Prostate gland (tissue), 2 donors: ENCODE measurements at regions not wholly inside any gene's neighbourhood (a gene's known extent, or its start where the extent isn't known, plus 50 kb on each side); places are given as distances from the start of the nearest gene placed in this dataset.

Experiments used
- DNase-seq: peaks from one replicate; pipeline ENCODE4 v3.0.0-alpha.2; 2019; ENCODE audit warnings: low spot score
- H3K27ac ChIP-seq, 2 donors: fragments of 200-600 bp; sonication (generic); 2 replicates each; pipeline ENCODE4 v1.5.1; 2017 to 2019
- H3K27me3 ChIP-seq: fragments of 200-600 bp; sonication (generic); replicated peaks from 2 replicates; pipeline ENCODE4 v1.5.1; 2019; ENCODE audit not compliant: insufficient read depth
- H3K36me3 ChIP-seq, 2 donors: fragments of 200-600 bp; sonication (generic); 1 replicate in 1 of 2; 2 replicates in 1 of 2; pipeline versions ENCODE4 v1.5.1 to v1.8.1; 2017 to 2019
- H3K4me1 ChIP-seq: fragments of 200-600 bp; sonication (generic); replicated peaks from 2 replicates; pipeline ENCODE4 v1.5.1; 2019
- H3K4me3 ChIP-seq, 2 donors: fragments of 200-600 bp; sonication (generic); 2 replicates each; pipeline ENCODE4 v1.5.1; 2017 to 2019
- H3K9me3 ChIP-seq: fragments of 200-600 bp; sonication (generic); 2 replicates; pipeline ENCODE4 v1.5.1; 2017
- CTCF ChIP-seq, 4 experiments: fragments of 200-600 bp in 2 of 4; fragments of 450-650 bp in 2 of 4; sonication (generic) in 2 of 4; IDR thresholded peaks; 1 replicate in 3 of 4; 2 replicates in 1 of 4; pipeline ENCODE4 v1.5.1; 2016 to 2019; ENCODE audit warnings: antibody characterized with exemption in 4 of 4, mild to moderate bottlenecking in 2 of 4, moderate library complexity in 2 of 4
- POLR2A ChIP-seq: fragments of 450-650 bp; IDR thresholded peaks from one replicate; pipeline ENCODE4 v1.6.1; 2016; ENCODE audit warnings: antibody characterized with exemption, mild to moderate bottlenecking
- POLR2AphosphoS5 ChIP-seq: sonication (generic); formaldehyde crosslinking; IDR thresholded peaks from one replicate; pipeline ENCODE4 v1.6.1; 2017; ENCODE audit warnings: antibody characterized with exemption
- whole genome bisulfite sequencing: methylation state at CpG from one replicate; pipeline ENCODE4 v1.1.5; 2018; 5-methylcytosine and 5-hydroxymethylcytosine counted together
- intact Hi-C: fragments of 100-400 bp; cut with DNase I; formaldehyde crosslinking; loops from one replicate; pipeline ENCODE4 v1.14.2; 2022

- DNase-seq: no peak
- no peaks in the 10 kb centered on the region for H3K9me3 ChIP-seq
- H3K27ac ChIP-seq: no peak overlapping the region
- H3K4me3 ChIP-seq: no peak overlapping the region
- no peaks in the 10 kb centered on the region for H3K36me3 ChIP-seq
- H3K27me3 ChIP-seq: no peaks in the 10 kb centered on the region
- TF ChIP-seq POLR2AphosphoS5 (no peak), CTCF (IDR thresholded peaks at IDR 0.05) (no peak), POLR2A (no peak)
- WGBS: 91% methylated on average over 3 of the region's 3 CpGs
- H3K4me1 ChIP-seq: no peaks in the 10 kb centered on the region
- intact Hi-C loops: no loop called here
Observed at GRCh38 chr6:14434916-14435690, 317.5 kb downstream of the CD83 start.

GRCh38 chr6:14436592-14437132, 319.1 kb downstream of the CD83 start:
- no peak for DNase-seq
- TF ChIP-seq CTCF (IDR thresholded peaks at IDR 0.05) (no peak), POLR2A (no peak), POLR2AphosphoS5 (no peak)
- H3K27me3 ChIP-seq: no peaks in the 10 kb centered on the region
- 83% methylated on average over 3 of the region's 3 CpGs for WGBS
- H3K36me3 ChIP-seq: no peaks in the 10 kb centered on the region
- H3K4me3 ChIP-seq: no peak overlapping the region
- no peak overlapping the region for H3K27ac ChIP-seq
- H3K4me1 ChIP-seq: no peaks in the 10 kb centered on the region
- no peaks in the 10 kb centered on the region for H3K9me3 ChIP-seq
- intact Hi-C loops: no loop called here

- WGBS: 91% methylated on average over 5 of the region's 5 CpGs
- TF ChIP-seq POLR2A (no peak), CTCF (IDR thresholded peaks at IDR 0.05) (no peak), POLR2AphosphoS5 (no peak)
- Histone ChIP-seq H3K4me1 (no peaks in the 10 kb centered on the region), H3K27ac (no peak overlapping the region), H3K4me3 (no peak overlapping the region), H3K27me3 (no peaks in the 10 kb centered on the region), H3K36me3 (no peaks in the 10 kb centered on the region), H3K9me3 (no peaks in the 10 kb centered on the region)
- DNase-seq: no peak
- intact Hi-C loops: no loop called here
Observed at GRCh38 chr6:14439419-14439818, 321.8 kb downstream of the CD83 start.

GRCh38 chr6:14440215-14440910, 322.8 kb downstream of the CD83 start:
- TF ChIP-seq POLR2A (no peak), POLR2AphosphoS5 (no peak), CTCF (IDR thresholded peaks at IDR 0.05) (no peak)
- intact Hi-C loops: loop anchor here (2.0 kb wide), 1 partner anchor 36 kb away; no protein-coding TSS in a partner anchor
- Histone ChIP-seq H3K9me3 (no peaks in the 10 kb centered on the region), H3K4me3 (no peak overlapping the region), H3K27me3 (no peaks in the 10 kb centered on the region), H3K27ac (no peak overlapping the region), H3K4me1 (no peaks in the 10 kb centered on the region), H3K36me3 (no peaks in the 10 kb centered on the region)
- 62% methylated on average over 4 of the region's 4 CpGs for WGBS
- no peak for DNase-seq
